Caco-2 (cell line): ENCODE measurements at regions not wholly inside any gene's neighbourhood (a gene's known extent, or its start where the extent isn't known, plus 50 kb on each side); places are given as distances from the start of the nearest gene placed in this dataset.

Source experiments
- BruUV-seq: library from RNA; stranded (reverse); fragments of 400-500 nt; replicated peaks from 2 replicates; lab custom pipeline; 2021; lab: Mats Ljungman, UMichigan
- CTCF ChIA-PET: fragments of 300-600 bp; sonication (Branson Sonifier 250); formaldehyde crosslinking; loops from one replicate; lab custom pipeline; 2022; ENCODE audit warnings: antibody characterized with exemption; lab: Charles Lee
- POLR2A ChIA-PET: fragments of 300-600 bp; sonication (Branson Sonifier 250); formaldehyde crosslinking; loops from one replicate; lab custom pipeline; 2022; ENCODE audit warnings: antibody characterized with exemption; lab: Charles Lee
- DNase-seq, 2 experiments: peaks; one replicate each; pipeline versions ENCODE4 v3.0.0 to v3.0.0-alpha.2; 2020 to 2022
- H3K27me3 ChIP-seq: replicated peaks from 2 replicates; pipeline ENCODE4 v1.6.0; 2011; ENCODE audit warnings: low read length; ENCODE audit not compliant: control insufficient read depth, insufficient read depth
- H3K36me3 ChIP-seq: 2 replicates; pipeline ENCODE4 v1.5.1; 2011; ENCODE audit warnings: low read length; ENCODE audit not compliant: control insufficient read depth, insufficient read depth
- H3K4me1 ChIP-seq: fragments of 250-450 bp; sonication (Bioruptor Pico); 2 replicates; pipeline ENCODE4 v1.5.1; 2020; ENCODE audit warnings: mild to moderate bottlenecking
- H3K4me3 ChIP-seq: 2 replicates; pipeline ENCODE4 v1.5.1; 2011; ENCODE audit warnings: low read depth, mild to moderate bottlenecking, control low read depth, low read length
- H3K9me3 ChIP-seq: fragments of 250-450 bp; sonication (Bioruptor Pico); 2 replicates; pipeline ENCODE4 v1.5.1; 2020; ENCODE audit warnings: mild to moderate bottlenecking, moderate library complexity
- H3K27ac Mint-ChIP-seq: one replicate; pipeline ENCODE4 v1.8.0; 2022; ENCODE audit warnings: mixed read lengths; ENCODE audit not compliant: unreplicated experiment
- H3K27me3 Mint-ChIP-seq: one replicate; pipeline ENCODE4 v1.8.0; 2022; ENCODE audit warnings: mixed read lengths; ENCODE audit not compliant: insufficient read depth, unreplicated experiment
- H3K36me3 Mint-ChIP-seq: one replicate; pipeline ENCODE4 v1.8.0; 2022; ENCODE audit warnings: mild to moderate bottlenecking, mixed read lengths; ENCODE audit not compliant: insufficient read depth, unreplicated experiment
- H3K4me1 Mint-ChIP-seq: one replicate; pipeline ENCODE4 v1.8.0; 2022; ENCODE audit warnings: low read depth, mixed read lengths; ENCODE audit not compliant: unreplicated experiment
- H3K4me3 Mint-ChIP-seq: one replicate; pipeline ENCODE4 v1.8.0; 2022; ENCODE audit warnings: mild to moderate bottlenecking, moderate library complexity, mixed read lengths; ENCODE audit not compliant: unreplicated experiment
- H3K9me3 Mint-ChIP-seq: one replicate; pipeline ENCODE4 v1.8.0; 2022; ENCODE audit warnings: mixed read lengths; ENCODE audit not compliant: unreplicated experiment
- intact Hi-C: fragments of 100-400 bp; cut with micrococcal nuclease; formaldehyde crosslinking; loops from one replicate; pipeline ENCODE4 v1.10.0; 2022; ENCODE audit not compliant: unreplicated experiment
- TF ChIP-seq, protein P1 (sequence below), 2 experiments: fragments of 200-600 bp in 1 of 2; IDR thresholded peaks; 1 replicate in 1 of 2; 2 replicates in 1 of 2; pipeline versions ENCODE4 v1.5.1 to v1.8.0; 2011 to 2022; ENCODE audit warnings: antibody characterized with exemption in 1 of 2, control low read depth in 1 of 2, inconsistent platforms in 1 of 2, low read depth in 1 of 2, low read length in 1 of 2, mild to moderate bottlenecking in 1 of 2, moderate library complexity in 1 of 2; ENCODE audit not compliant: insufficient read depth in 1 of 2, severe bottlenecking in 1 of 2, unreplicated experiment in 1 of 2

GRCh38 chr21:39118061-39118460 is 65.2 kb downstream of the PSMG1 start:
- H3K27ac Mint-ChIP-seq = no peak overlapping the region
- Histone ChIP-seq H3K9me3 (no peaks in the 10 kb centered on the region; the same call in 1 of the 2 replicates), H3K4me1 (no peaks in the 10 kb centered on the region), H3K4me3 (no peak overlapping the region), H3K27me3 (no peaks in the 10 kb centered on the region), H3K36me3 (no peaks in the 10 kb centered on the region)
- no peaks in the 10 kb centered on the region for H3K4me1 Mint-ChIP-seq
- no peaks in the 10 kb centered on the region for H3K36me3 Mint-ChIP-seq
- CTCF ChIA-PET = no interaction called here
- no peak overlapping the region for H3K4me3 Mint-ChIP-seq
- BruUV-seq = no TSS peak
- no peaks in the 10 kb centered on the region for H3K27me3 Mint-ChIP-seq
- DNase-seq = no peak
- POLR2A ChIA-PET = no interaction called here
- H3K9me3 Mint-ChIP-seq = no peaks in the 10 kb centered on the region
- TF ChIP-seq, protein P1, sequence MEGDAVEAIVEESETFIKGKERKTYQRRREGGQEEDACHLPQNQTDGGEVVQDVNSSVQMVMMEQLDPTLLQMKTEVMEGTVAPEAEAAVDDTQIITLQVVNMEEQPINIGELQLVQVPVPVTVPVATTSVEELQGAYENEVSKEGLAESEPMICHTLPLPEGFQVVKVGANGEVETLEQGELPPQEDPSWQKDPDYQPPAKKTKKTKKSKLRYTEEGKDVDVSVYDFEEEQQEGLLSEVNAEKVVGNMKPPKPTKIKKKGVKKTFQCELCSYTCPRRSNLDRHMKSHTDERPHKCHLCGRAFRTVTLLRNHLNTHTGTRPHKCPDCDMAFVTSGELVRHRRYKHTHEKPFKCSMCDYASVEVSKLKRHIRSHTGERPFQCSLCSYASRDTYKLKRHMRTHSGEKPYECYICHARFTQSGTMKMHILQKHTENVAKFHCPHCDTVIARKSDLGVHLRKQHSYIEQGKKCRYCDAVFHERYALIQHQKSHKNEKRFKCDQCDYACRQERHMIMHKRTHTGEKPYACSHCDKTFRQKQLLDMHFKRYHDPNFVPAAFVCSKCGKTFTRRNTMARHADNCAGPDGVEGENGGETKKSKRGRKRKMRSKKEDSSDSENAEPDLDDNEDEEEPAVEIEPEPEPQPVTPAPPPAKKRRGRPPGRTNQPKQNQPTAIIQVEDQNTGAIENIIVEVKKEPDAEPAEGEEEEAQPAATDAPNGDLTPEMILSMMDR (IDR thresholded peaks at IDR 0.05; ENCODE audit: insufficient read depth in 1 of 2, low read depth in 1 of 2, low read length in 1 of 2, severe bottlenecking in 1 of 2, unreplicated experiment in 1 of 2) = no peak
- intact Hi-C loops = no loop called here

- H3K27me3 ChIP-seq = no peaks in the 10 kb centered on the region
- intact Hi-C loops = no loop called here
- DNase-seq = no peak
- Mint-ChIP-seq H3K27ac (no peak overlapping the region), H3K27me3 (no peaks in the 10 kb centered on the region), H3K4me3 (no peak overlapping the region), H3K4me1 (no peaks in the 10 kb centered on the region), H3K36me3 (no peaks in the 10 kb centered on the region), H3K9me3 (no peaks in the 10 kb centered on the region)
- CTCF ChIA-PET = no interaction called here
- TF ChIP-seq, protein P1 (IDR thresholded peaks at IDR 0.05; ENCODE audit: insufficient read depth in 1 of 2, low read depth in 1 of 2, low read length in 1 of 2, severe bottlenecking in 1 of 2, unreplicated experiment in 1 of 2) = no peak
- POLR2A ChIA-PET = no interaction called here
- no TSS peak for BruUV-seq
- no peaks in the 10 kb centered on the region for H3K36me3 ChIP-seq
- H3K4me1 ChIP-seq = no peaks in the 10 kb centered on the region
- H3K4me3 ChIP-seq = no peak overlapping the region
- H3K9me3 ChIP-seq = no peaks in the 10 kb centered on the region
Observed at GRCh38 chr21:39117440-39117970, 65.7 kb downstream of the PSMG1 start.

DNA sequence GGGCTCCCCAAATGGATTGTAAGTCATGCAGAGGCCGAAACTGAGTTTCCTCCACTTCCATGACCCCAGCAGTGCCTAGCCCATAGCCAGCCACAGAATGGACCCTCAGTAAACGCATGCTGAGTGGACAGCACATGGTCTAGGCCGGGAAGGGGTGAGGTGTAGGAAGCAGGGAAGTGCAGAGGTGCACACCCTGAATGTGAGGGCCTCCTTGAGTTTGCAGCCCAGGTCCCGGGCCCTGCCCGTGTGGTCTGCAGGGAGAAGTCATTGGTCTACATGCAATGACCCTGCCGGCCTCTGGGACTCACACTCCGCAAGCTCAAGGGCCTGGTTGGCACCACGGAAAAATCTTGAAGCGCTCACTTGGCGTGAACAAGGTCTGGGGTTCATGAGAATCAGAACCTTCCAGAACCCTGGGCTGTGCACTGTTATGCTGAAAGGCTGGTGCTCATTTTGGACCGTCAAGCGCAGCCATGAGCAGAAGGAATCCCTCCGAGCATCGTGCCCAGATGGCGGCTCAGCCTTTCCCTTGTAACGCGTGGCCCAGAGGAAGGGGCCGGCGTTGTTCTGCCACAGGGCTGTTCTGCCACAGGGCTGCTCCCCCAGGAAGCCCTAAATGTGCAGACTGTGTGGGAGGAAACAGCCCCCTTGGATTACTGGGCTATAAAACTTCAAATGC is 66.4 kb downstream of the PSMG1 start:
- POLR2A ChIA-PET = no interaction called here
- TF ChIP-seq, protein P1 (IDR thresholded peaks at IDR 0.05; ENCODE audit: insufficient read depth in 1 of 2, low read depth in 1 of 2, low read length in 1 of 2, severe bottlenecking in 1 of 2, unreplicated experiment in 1 of 2) = no peak
- H3K4me1 ChIP-seq = no peaks in the 10 kb centered on the region
- H3K27ac Mint-ChIP-seq = no peak overlapping the region
- no peak overlapping the region for H3K4me3 Mint-ChIP-seq
- H3K27me3 Mint-ChIP-seq = no peaks in the 10 kb centered on the region
- H3K4me1 Mint-ChIP-seq = no peaks in the 10 kb centered on the region
- H3K36me3 ChIP-seq = no peaks in the 10 kb centered on the region
- intact Hi-C loops = no loop called here
- CTCF ChIA-PET = no interaction called here
- H3K27me3 ChIP-seq = no peaks in the 10 kb centered on the region
- H3K4me3 ChIP-seq = no peak overlapping the region
- H3K36me3 Mint-ChIP-seq = no peaks in the 10 kb centered on the region
- BruUV-seq = no TSS peak
- no peaks in the 10 kb centered on the region for H3K9me3 Mint-ChIP-seq
- DNase-seq = no peak
- H3K9me3 ChIP-seq = no peaks in the 10 kb centered on the region
